HG02973 (cell line): ENCODE measurements at regions not wholly inside any gene's neighbourhood (a gene's known extent, or its start where the extent isn't known, plus 50 kb on each side); places are given as distances from the start of the nearest gene placed in this dataset.
"Not testable (repeated sequence)": the region's sequence is repeated elsewhere in the genome, so short reads cannot be mapped to it uniquely, and the experiment has no call there.

ENCODE experiments used
- ATAC-seq: cut with Tn5 transposase; IDR thresholded peaks from one replicate; pipeline ENCODE4 v1.9.1; 2021; ENCODE audit warnings: moderate library complexity; ENCODE audit not compliant: unreplicated experiment

GRCh38 chrX:23061116-23061515 is 61.4 kb downstream of the DDX53 start:
- no peak for ATAC-seq

GRCh38 chrX:23062359-23062758 is 62.6 kb downstream of the DDX53 start:
- ATAC-seq: no peak

GRCh38 chrX:23066588-23067281 is 67.0 kb downstream of the DDX53 start:
- peak; percentile 76 for ATAC-seq

GRCh38 chrX:23075461-23075860 is 75.7 kb downstream of the DDX53 start:
- ATAC-seq: not testable (repeated sequence)

- ATAC-seq: no peak
These were observed 79.6 kb downstream of the DDX53 start for GRCh38 chrX:23079347-23079746.

- ATAC-seq: no peak
These were observed 101.1 kb downstream of the DDX53 start for GRCh38 chrX:23100826-23101225.

- no peak for ATAC-seq
These were observed 103.8 kb downstream of the DDX53 start for GRCh38 chrX:23103546-23103945.

GRCh38 chrX:23114241-23114640 is 114.5 kb downstream of the DDX53 start:
- no peak for ATAC-seq

GRCh38 chrX:23115651-23116050 is 115.9 kb downstream of the DDX53 start:
- no peak for ATAC-seq

- ATAC-seq: no peak
These were observed 118.4 kb downstream of the DDX53 start for GRCh38 chrX:23118163-23118562.

GRCh38 chrX:23118890-23119527 is 119.2 kb downstream of the DDX53 start:
- ATAC-seq: no peak

- ATAC-seq: no peak
These were observed 127.8 kb downstream of the DDX53 start for GRCh38 chrX:23127586-23127985.

GRCh38 chrX:23133551-23133950 is 133.8 kb downstream of the DDX53 start:
- no peak for ATAC-seq

GRCh38 chrX:23134136-23134535 is 134.4 kb downstream of the DDX53 start:
- no peak for ATAC-seq

- no peak for ATAC-seq
These were observed 137.1 kb downstream of the DDX53 start for GRCh38 chrX:23136816-23137215.

GRCh38 chrX:23168291-23168690 is 166.4 kb upstream of the PTCHD1 start:
- ATAC-seq: no peak

- ATAC-seq: peak; percentile 40
These were observed 148.7 kb upstream of the PTCHD1 start for GRCh38 chrX:23185951-23186350.

GRCh38 chrX:23187819-23188218 is 146.8 kb upstream of the PTCHD1 start:
- no peak for ATAC-seq

GRCh38 chrX:23194885-23195554 is 139.6 kb upstream of the PTCHD1 start:
- ATAC-seq: no peak

- no peak for ATAC-seq
These were observed 138.9 kb upstream of the PTCHD1 start for GRCh38 chrX:23195761-23196160.

- no peak for ATAC-seq
These were observed 132.9 kb upstream of the PTCHD1 start for GRCh38 chrX:23201706-23202105.

- no peak for ATAC-seq
These were observed 132.3 kb upstream of the PTCHD1 start for GRCh38 chrX:23202326-23202725.
